Mesendoderm (in vitro differentiated cells): ENCODE measurements at regions not wholly inside any gene's neighbourhood (a gene's known extent, or its start where the extent isn't known, plus 50 kb on each side); places are given as distances from the start of the nearest gene placed in this dataset.

ENCODE experiments used
- DNase-seq: peaks from one replicate; pipeline ENCODE4 v3.0.0; 2013
- H2AK5ac ChIP-seq: 2 replicates; pipeline ENCODE4 v1.6.1; 2013; ENCODE audit warnings: low read length, inconsistent platforms
- H2BK120ac ChIP-seq: 2 replicates; pipeline ENCODE4 v1.6.1; 2013; ENCODE audit warnings: low read depth, mild to moderate bottlenecking, low read length, moderate library complexity, mixed read lengths
- H2BK15ac ChIP-seq: replicated peaks from 2 replicates; pipeline ENCODE4 v1.6.1; 2013; ENCODE audit warnings: low read depth, mild to moderate bottlenecking, moderate library complexity
- H2BK5ac ChIP-seq: 2 replicates; pipeline ENCODE4 v1.6.1; 2013; ENCODE audit warnings: low read length, inconsistent platforms
- H3K18ac ChIP-seq: 2 replicates; pipeline ENCODE4 v1.6.1; 2013; ENCODE audit warnings: mild to moderate bottlenecking, low read length, mixed read lengths
- H3K23ac ChIP-seq: one replicate; pipeline ENCODE4 v1.6.1; 2013; ENCODE audit warnings: low read length
- H3K27ac ChIP-seq: 2 replicates; pipeline ENCODE4 v1.5.1; 2013; ENCODE audit warnings: low read depth, mild to moderate bottlenecking, inconsistent platforms, low read length, moderate library complexity
- H3K27me3 ChIP-seq: 2 replicates; pipeline ENCODE4 v1.6.1; 2013; ENCODE audit warnings: low read length, control low read depth, mild to moderate bottlenecking, inconsistent platforms; ENCODE audit not compliant: insufficient read depth, poor library complexity
- H3K36me3 ChIP-seq: 2 replicates; pipeline ENCODE4 v1.6.1; 2013; ENCODE audit warnings: low read length, inconsistent platforms; ENCODE audit not compliant: control insufficient read depth, insufficient read depth
- H3K4ac ChIP-seq: one replicate; pipeline ENCODE4 v1.6.1; 2013; ENCODE audit warnings: low read depth, mild to moderate bottlenecking, low read length, moderate library complexity
- H3K4me1 ChIP-seq: 2 replicates; pipeline ENCODE4 v1.6.1; 2013; ENCODE audit warnings: low read depth, low read length, inconsistent platforms; ENCODE audit not compliant: control insufficient read depth
- H3K4me2 ChIP-seq: 2 replicates; pipeline ENCODE4 v1.6.1; 2013; ENCODE audit warnings: low read length
- H3K4me3 ChIP-seq: 2 replicates; pipeline ENCODE4 v1.5.1; 2013; ENCODE audit warnings: mild to moderate bottlenecking, low read length
- H3K56ac ChIP-seq: one replicate; pipeline ENCODE4 v1.6.1; 2013; ENCODE audit warnings: low read length
- H3K79me1 ChIP-seq: 2 replicates; pipeline ENCODE4 v1.6.1; 2013; ENCODE audit warnings: low read length, inconsistent platforms
- H3K79me2 ChIP-seq: 2 replicates; pipeline ENCODE4 v1.6.1; 2013; ENCODE audit warnings: mild to moderate bottlenecking, low read length; ENCODE audit not compliant: control insufficient read depth, insufficient read depth
- H3K9ac ChIP-seq: 2 replicates; pipeline ENCODE4 v1.6.1; 2013; ENCODE audit warnings: low read length, inconsistent platforms
- H4K5ac ChIP-seq: one replicate; pipeline ENCODE4 v1.6.1; 2013; ENCODE audit warnings: low read length
- H4K8ac ChIP-seq: one replicate; pipeline ENCODE4 v1.6.1; 2013; ENCODE audit warnings: low read depth, mild to moderate bottlenecking, control low read depth, low read length, moderate library complexity
- WGBS: extraction: QIAGEN DNeasy Blood & Tissue Kit; methylation state at CpG from one replicate; pipeline ENCODE4 v1.1.7; 2013; ENCODE audit warnings: low lambda C conversion rate, missing lambda C conversion rate; ENCODE audit not compliant: insufficient coverage; ENCODE audit errors: extremely low coverage; 5-methylcytosine and 5-hydroxymethylcytosine counted together

- no peak overlapping the region for H3K56ac ChIP-seq
- H2AK5ac ChIP-seq: no peak overlapping the region
- H2BK120ac ChIP-seq: no peak overlapping the region
- no peak overlapping the region for H3K4ac ChIP-seq
- H4K8ac ChIP-seq: no peak overlapping the region
- no peaks in the 10 kb centered on the region for H3K4me1 ChIP-seq
- no peak overlapping the region for H4K5ac ChIP-seq
- H3K4me2 ChIP-seq: no peak overlapping the region
- no peak overlapping the region for H3K27ac ChIP-seq
- no peak overlapping the region for H3K23ac ChIP-seq
- no peaks in the 10 kb centered on the region for H3K27me3 ChIP-seq
- H2BK5ac ChIP-seq: no peak overlapping the region
- H3K18ac ChIP-seq: no peak overlapping the region
- no peak overlapping the region for H2BK15ac ChIP-seq
- H3K79me1 ChIP-seq: no peaks in the 10 kb centered on the region
- no peak overlapping the region for H3K4me3 ChIP-seq
- no peaks in the 10 kb centered on the region for H3K79me2 ChIP-seq
- no peaks in the 10 kb centered on the region for H3K36me3 ChIP-seq
- no peak for DNase-seq
- no CpG with 5 or more reads among the region's 6 CpGs for WGBS
- no peak overlapping the region for H3K9ac ChIP-seq
Measured at GRCh38 chr3:43783987-43784639, 93.4 kb downstream of the ABHD5 start.

- H3K36me3 ChIP-seq: no peaks in the 10 kb centered on the region
- no peak overlapping the region for H3K23ac ChIP-seq
- no peak overlapping the region for H2BK15ac ChIP-seq
- no peak overlapping the region for H4K5ac ChIP-seq
- no peak overlapping the region for H3K9ac ChIP-seq
- WGBS: no CpG with 5 or more reads among the region's 4 CpGs
- no peaks in the 10 kb centered on the region for H3K27me3 ChIP-seq
- no peak overlapping the region for H3K18ac ChIP-seq
- H2BK5ac ChIP-seq: no peak overlapping the region
- H3K27ac ChIP-seq: no peak overlapping the region
- no peaks in the 10 kb centered on the region for H3K79me2 ChIP-seq
- H2AK5ac ChIP-seq: no peak overlapping the region
- no peak overlapping the region for H4K8ac ChIP-seq
- H3K4me2 ChIP-seq: no peak overlapping the region
- no peaks in the 10 kb centered on the region for H3K79me1 ChIP-seq
- no peak overlapping the region for H3K4ac ChIP-seq
- no peaks in the 10 kb centered on the region for H3K4me1 ChIP-seq
- no peak overlapping the region for H2BK120ac ChIP-seq
- no peak overlapping the region for H3K4me3 ChIP-seq
- no peak for DNase-seq
- H3K56ac ChIP-seq: no peak overlapping the region
Measured at GRCh38 chr3:43784640-43785011, 93.9 kb downstream of the ABHD5 start.

GRCh38 chr3:43785551-43785950 lies 94.8 kb downstream of the ABHD5 start:
- no peak overlapping the region for H3K4me2 ChIP-seq
- no peak overlapping the region for H3K4ac ChIP-seq
- no peaks in the 10 kb centered on the region for H3K79me2 ChIP-seq
- H3K27me3 ChIP-seq: no peaks in the 10 kb centered on the region
- no peak overlapping the region for H2BK15ac ChIP-seq
- no peaks in the 10 kb centered on the region for H3K36me3 ChIP-seq
- H3K4me1 ChIP-seq: no peaks in the 10 kb centered on the region
- no peak overlapping the region for H3K4me3 ChIP-seq
- H3K9ac ChIP-seq: no peak overlapping the region
- no peak overlapping the region for H4K8ac ChIP-seq
- WGBS: no CpG with 5 or more reads among the region's 8 CpGs
- no peak overlapping the region for H2BK5ac ChIP-seq
- no peak overlapping the region for H3K18ac ChIP-seq
- DNase-seq: no peak
- no peak overlapping the region for H3K56ac ChIP-seq
- no peak overlapping the region for H4K5ac ChIP-seq
- H3K27ac ChIP-seq: no peak overlapping the region
- H3K79me1 ChIP-seq: no peaks in the 10 kb centered on the region
- no peak overlapping the region for H3K23ac ChIP-seq
- no peak overlapping the region for H2AK5ac ChIP-seq
- no peak overlapping the region for H2BK120ac ChIP-seq

- no CpG with 5 or more reads among the region's 3 CpGs for WGBS
- no peak overlapping the region for H3K18ac ChIP-seq
- H3K27me3 ChIP-seq: no peaks in the 10 kb centered on the region
- no peak overlapping the region for H2BK5ac ChIP-seq
- no peak overlapping the region for H3K4ac ChIP-seq
- H3K9ac ChIP-seq: no peak overlapping the region
- no peaks in the 10 kb centered on the region for H3K79me1 ChIP-seq
- no peak overlapping the region for H3K4me2 ChIP-seq
- DNase-seq: no peak
- H2BK15ac ChIP-seq: no peak overlapping the region
- no peaks in the 10 kb centered on the region for H3K79me2 ChIP-seq
- no peak overlapping the region for H4K5ac ChIP-seq
- no peaks in the 10 kb centered on the region for H3K36me3 ChIP-seq
- no peak overlapping the region for H2BK120ac ChIP-seq
- H3K27ac ChIP-seq: no peak overlapping the region
- no peak overlapping the region for H4K8ac ChIP-seq
- no peak overlapping the region for H2AK5ac ChIP-seq
- no peak overlapping the region for H3K23ac ChIP-seq
- H3K4me1 ChIP-seq: no peaks in the 10 kb centered on the region
- no peak overlapping the region for H3K56ac ChIP-seq
- no peak overlapping the region for H3K4me3 ChIP-seq
Measured at GRCh38 chr3:43786102-43786501, 95.4 kb downstream of the ABHD5 start.

- Histone ChIP-seq H4K5ac (no peak overlapping the region), H3K56ac (no peak overlapping the region), H4K8ac (no peak overlapping the region), H3K36me3 (no peaks in the 10 kb centered on the region), H2BK5ac (no peak overlapping the region), H3K27ac (no peak overlapping the region), H3K9ac (no peak overlapping the region), H3K4me1 (no peaks in the 10 kb centered on the region), H3K79me1 (no peaks in the 10 kb centered on the region), H3K4me2 (no peak overlapping the region), H2BK120ac (no peak overlapping the region), H3K4me3 (no peak overlapping the region), H3K18ac (no peak overlapping the region), H3K4ac (no peak overlapping the region), H2AK5ac (no peak overlapping the region), H3K27me3 (no peaks in the 10 kb centered on the region), H3K79me2 (no peaks in the 10 kb centered on the region), H2BK15ac (no peak overlapping the region), H3K23ac (no peak overlapping the region)
- DNase-seq: no peak
- WGBS: no CpG with 5 or more reads among the region's 9 CpGs
Measured at GRCh38 chr3:43786526-43787305, 96.0 kb downstream of the ABHD5 start.
